Spleen (tissue), 11 donors: ENCODE measurements at regions not wholly inside any gene's neighbourhood (a gene's known extent, or its start where the extent isn't known, plus 50 kb on each side); places are given as distances from the start of the nearest gene placed in this dataset.

Experiments used
- DNase-seq: peaks from one replicate; pipeline ENCODE4 v3.0.0-alpha.2; 2020
- H3K27ac ChIP-seq, 8 donors: fragments of 200-600 bp; sonication (generic) in 7 of 8; 1 replicate in 4 of 8; 2 replicates in 4 of 8; pipeline versions ENCODE4 v1.5.0 to v1.8.0; 2016 to 2021; ENCODE audit warnings: inconsistent platforms in 4 of 8, mild to moderate bottlenecking in 4 of 8, moderate library complexity in 1 of 8
- H3K27me3 ChIP-seq, 7 donors: fragments of 200-600 bp; sonication (generic) in 6 of 7; replicated peaks in 1 of 7; 1 replicate in 4 of 7; 2 replicates in 3 of 7; pipeline versions ENCODE4 v1.5.0 to v1.8.0; 2016 to 2021; ENCODE audit warnings: inconsistent platforms in 3 of 7, mild to moderate bottlenecking in 1 of 7
- H3K36me3 ChIP-seq, 6 donors: fragments of 200-600 bp; sonication (generic) in 5 of 6; 1 replicate in 4 of 6; 2 replicates in 2 of 6; pipeline versions ENCODE4 v1.5.0 to v1.8.0; 2016 to 2021; ENCODE audit warnings: inconsistent platforms in 2 of 6
- H3K4me1 ChIP-seq, 6 donors: fragments of 200-600 bp; sonication (generic) in 5 of 6; 1 replicate in 3 of 6; 2 replicates in 3 of 6; pipeline versions ENCODE4 v1.5.0 to v1.8.0; 2016 to 2021; ENCODE audit warnings: inconsistent platforms in 3 of 6
- H3K4me3 ChIP-seq, 8 donors: fragments of 200-600 bp; sonication (generic) in 7 of 8; 1 replicate in 4 of 8; 2 replicates in 4 of 8; pipeline versions ENCODE4 v1.5.0 to v1.8.0; 2016 to 2021; ENCODE audit warnings: inconsistent platforms in 4 of 8, mild to moderate bottlenecking in 4 of 8, moderate library complexity in 2 of 8
- H3K9me3 ChIP-seq, 8 donors: fragments of 200-600 bp; sonication (generic) in 7 of 8; 1 replicate in 4 of 8; 2 replicates in 4 of 8; pipeline versions ENCODE4 v1.5.0 to v1.8.0; 2016 to 2021; ENCODE audit warnings: inconsistent platforms in 4 of 8
- POLR2A ChIP-seq, 3 donors: fragments of 450-650 bp; IDR thresholded peaks; one replicate each; pipeline ENCODE4 v1.5.1; 2017; ENCODE audit warnings: antibody characterized with exemption in 3 of 3, mild to moderate bottlenecking in 1 of 3
- POLR2AphosphoS5 ChIP-seq, 3 donors: sonication (generic); formaldehyde crosslinking; IDR thresholded peaks; one replicate each; pipeline ENCODE4 v1.5.1; 2017; ENCODE audit warnings: antibody characterized with exemption in 3 of 3
- WGBS, 5 donors: extraction: QIAGEN DNeasy Blood & Tissue Kit in 3 of 5; methylation state at CpG; one replicate each; pipeline versions ENCODE4 v1.1.5 to v1.1.7; 2013 to 2018; 5-methylcytosine and 5-hydroxymethylcytosine counted together
- intact Hi-C: fragments of 100-400 bp; cut with DNase I; formaldehyde crosslinking; loops from one replicate; pipeline ENCODE4 v1.15.0; 2023; ENCODE audit warnings: low total_unique reads
- TF ChIP-seq, protein P1 (sequence below), 11 experiments: fragments of 200-600 bp in 7 of 11; fragments of 450-650 bp in 4 of 11; sonication (generic) in 4 of 11; IDR thresholded peaks in 8 of 11; conservative IDR thresholded peaks in 3 of 11; 1 replicate in 7 of 11; 2 replicates in 4 of 11; pipeline versions ENCODE4 v1.4.0 to v1.8.0; 2016 to 2021; ENCODE audit warnings: antibody characterized with exemption in 11 of 11, inconsistent platforms in 4 of 11, mild to moderate bottlenecking in 1 of 11
- donor health status: healthy with polysubstance abuse.
- donor health status: DM: no; HTN: no; CAD: no; lungs with moderate emphysema.
- donor health status: DM: no; HTN: no; CAD: no.
- donor health status: Bipolar disorder and iron deficiency.
- donor health status: healthy.
- donor health status: DM: no; HTN: no; CAD: no.
- donor health status: DM: yes; HTN: yes; CAD: no.

DNA sequence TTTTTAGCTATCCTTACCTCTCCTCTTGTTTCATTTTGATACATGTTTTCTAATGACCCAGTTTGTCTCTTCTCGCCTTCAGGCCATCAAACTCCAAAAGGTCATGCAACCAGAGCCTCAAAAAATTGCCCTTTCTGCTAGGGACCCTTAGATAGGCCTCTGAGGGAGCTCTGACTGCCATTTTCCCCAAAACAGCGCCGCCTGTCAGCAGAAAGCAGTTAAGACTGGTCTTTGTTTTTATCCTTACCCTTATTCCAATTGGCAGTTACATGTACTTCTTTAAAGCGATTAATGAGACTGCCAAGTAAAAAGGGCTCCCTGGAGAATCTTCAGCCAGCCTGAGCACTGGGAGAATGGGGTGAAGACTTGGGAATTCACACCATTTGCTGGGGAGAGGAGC lies 55.1 kb upstream of the RIT2 start:
- H3K36me3 ChIP-seq, result no peaks in the 10 kb centered on the region
- no peaks in the 10 kb centered on the region for H3K4me1 ChIP-seq
- H3K4me3 ChIP-seq, result no peak overlapping the region
- no peak for DNase-seq
- peaks cover 0 to 55% (median 37%) of the 10 kb centered on the region in 8 donors for H3K9me3 ChIP-seq
- 52 to 67% (median 60%) methylated on average over 4 of the region's 4 CpGs for WGBS, 5 donors
- no peaks in the 10 kb centered on the region for H3K27me3 ChIP-seq
- no peak overlapping the region for H3K27ac ChIP-seq
- no peak for TF ChIP-seq POLR2AphosphoS5 (IDR thresholded peaks at IDR 0.05)
- no peak for TF ChIP-seq POLR2A (IDR thresholded peaks at IDR 0.05)
- TF ChIP-seq, protein P1, sequence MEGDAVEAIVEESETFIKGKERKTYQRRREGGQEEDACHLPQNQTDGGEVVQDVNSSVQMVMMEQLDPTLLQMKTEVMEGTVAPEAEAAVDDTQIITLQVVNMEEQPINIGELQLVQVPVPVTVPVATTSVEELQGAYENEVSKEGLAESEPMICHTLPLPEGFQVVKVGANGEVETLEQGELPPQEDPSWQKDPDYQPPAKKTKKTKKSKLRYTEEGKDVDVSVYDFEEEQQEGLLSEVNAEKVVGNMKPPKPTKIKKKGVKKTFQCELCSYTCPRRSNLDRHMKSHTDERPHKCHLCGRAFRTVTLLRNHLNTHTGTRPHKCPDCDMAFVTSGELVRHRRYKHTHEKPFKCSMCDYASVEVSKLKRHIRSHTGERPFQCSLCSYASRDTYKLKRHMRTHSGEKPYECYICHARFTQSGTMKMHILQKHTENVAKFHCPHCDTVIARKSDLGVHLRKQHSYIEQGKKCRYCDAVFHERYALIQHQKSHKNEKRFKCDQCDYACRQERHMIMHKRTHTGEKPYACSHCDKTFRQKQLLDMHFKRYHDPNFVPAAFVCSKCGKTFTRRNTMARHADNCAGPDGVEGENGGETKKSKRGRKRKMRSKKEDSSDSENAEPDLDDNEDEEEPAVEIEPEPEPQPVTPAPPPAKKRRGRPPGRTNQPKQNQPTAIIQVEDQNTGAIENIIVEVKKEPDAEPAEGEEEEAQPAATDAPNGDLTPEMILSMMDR (IDR thresholded peaks at IDR 0.05 in 8 of 11, conservative IDR thresholded peaks at IDR 0.05 in 3 of 11), result no peak
- intact Hi-C loops, result no loop called here
